ENCODE measurements at regions not wholly inside any gene's neighbourhood (a gene's known extent, or its start where the extent isn't known, plus 50 kb on each side); places are given as distances from the start of the nearest gene placed in this dataset.

DNA sequence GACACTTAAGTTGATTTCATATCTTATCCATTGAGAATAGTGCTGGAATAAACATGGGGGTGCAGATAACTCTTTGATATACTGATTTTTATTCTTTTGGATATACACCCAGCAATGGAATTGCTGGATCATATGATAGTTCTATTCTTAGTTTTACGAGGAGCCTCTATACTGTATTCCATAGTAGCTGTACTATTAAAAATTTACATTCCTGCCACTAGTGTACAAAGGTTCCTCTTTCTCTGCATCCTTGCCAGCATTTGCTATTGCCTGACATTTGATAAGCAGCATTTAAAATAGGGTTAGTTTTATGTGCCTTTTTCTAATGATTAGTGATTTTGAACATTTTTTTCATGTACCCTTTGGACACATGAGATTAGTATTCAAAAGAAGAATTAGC, 554.2 kb downstream of the JRKL start:
- Histone ChIP-seq H3K27ac (no peak overlapping the region), H3K4me3 (no peak overlapping the region), H3K4me1 (ENCODE audit: insufficient read depth) (no peaks in the 10 kb centered on the region), H3K36me3 (no peaks in the 10 kb centered on the region), H3K27me3 (peaks cover 4% of the 10 kb centered on the region), H3K9me3 (no peaks in the 10 kb centered on the region)
- intact Hi-C loops (cut with DNase I), result no loop called here
- no peak for DNase-seq
- 81 to 86% (median 82%) methylated on average over 1 of the region's 1 CpG for WGBS, 3 donors
- TF ChIP-seq POLR2A (IDR thresholded peaks at IDR 0.05) (no peak), EP300 (IDR thresholded peaks at IDR 0.05) (no peak)
- TF ChIP-seq, protein P1, sequence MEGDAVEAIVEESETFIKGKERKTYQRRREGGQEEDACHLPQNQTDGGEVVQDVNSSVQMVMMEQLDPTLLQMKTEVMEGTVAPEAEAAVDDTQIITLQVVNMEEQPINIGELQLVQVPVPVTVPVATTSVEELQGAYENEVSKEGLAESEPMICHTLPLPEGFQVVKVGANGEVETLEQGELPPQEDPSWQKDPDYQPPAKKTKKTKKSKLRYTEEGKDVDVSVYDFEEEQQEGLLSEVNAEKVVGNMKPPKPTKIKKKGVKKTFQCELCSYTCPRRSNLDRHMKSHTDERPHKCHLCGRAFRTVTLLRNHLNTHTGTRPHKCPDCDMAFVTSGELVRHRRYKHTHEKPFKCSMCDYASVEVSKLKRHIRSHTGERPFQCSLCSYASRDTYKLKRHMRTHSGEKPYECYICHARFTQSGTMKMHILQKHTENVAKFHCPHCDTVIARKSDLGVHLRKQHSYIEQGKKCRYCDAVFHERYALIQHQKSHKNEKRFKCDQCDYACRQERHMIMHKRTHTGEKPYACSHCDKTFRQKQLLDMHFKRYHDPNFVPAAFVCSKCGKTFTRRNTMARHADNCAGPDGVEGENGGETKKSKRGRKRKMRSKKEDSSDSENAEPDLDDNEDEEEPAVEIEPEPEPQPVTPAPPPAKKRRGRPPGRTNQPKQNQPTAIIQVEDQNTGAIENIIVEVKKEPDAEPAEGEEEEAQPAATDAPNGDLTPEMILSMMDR (IDR thresholded peaks at IDR 0.05), result no peak

DNA sequence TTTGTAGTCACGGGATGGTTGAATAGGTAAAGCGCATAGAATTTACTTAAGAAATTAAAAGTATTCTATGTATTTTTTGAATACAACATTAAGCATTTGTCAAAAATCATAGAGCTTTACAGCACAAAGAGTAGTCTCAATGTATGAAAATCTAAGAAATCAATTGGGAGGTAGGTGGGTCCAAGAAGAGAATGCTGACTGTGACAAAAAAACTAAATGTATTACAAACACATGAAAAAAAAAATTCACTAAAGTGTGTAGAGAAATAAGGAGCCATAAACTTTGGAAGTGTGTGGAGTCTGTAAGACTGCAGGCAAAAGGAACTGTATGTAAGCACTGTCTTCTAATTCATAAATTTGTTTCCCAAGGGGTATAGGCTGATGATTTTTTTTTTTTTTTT, 558.3 kb downstream of the JRKL start:
- Histone ChIP-seq H3K4me1 (ENCODE audit: insufficient read depth) (no peaks in the 10 kb centered on the region), H3K9me3 (no peaks in the 10 kb centered on the region), H3K27me3 (peaks cover 4% of the 10 kb centered on the region), H3K36me3 (no peaks in the 10 kb centered on the region), H3K27ac (no peak overlapping the region), H3K4me3 (no peak overlapping the region)
- TF ChIP-seq POLR2A (IDR thresholded peaks at IDR 0.05) (no peak), EP300 (IDR thresholded peaks at IDR 0.05) (no peak)
- TF ChIP-seq, protein P1 (IDR thresholded peaks at IDR 0.05), result no peak
- intact Hi-C loops (cut with DNase I), result no loop called here
- DNase-seq, result no peak
- WGBS, 3 donors, result 93 to 96% (median 95%) methylated on average over 2 of the region's 2 CpGs

DNA sequence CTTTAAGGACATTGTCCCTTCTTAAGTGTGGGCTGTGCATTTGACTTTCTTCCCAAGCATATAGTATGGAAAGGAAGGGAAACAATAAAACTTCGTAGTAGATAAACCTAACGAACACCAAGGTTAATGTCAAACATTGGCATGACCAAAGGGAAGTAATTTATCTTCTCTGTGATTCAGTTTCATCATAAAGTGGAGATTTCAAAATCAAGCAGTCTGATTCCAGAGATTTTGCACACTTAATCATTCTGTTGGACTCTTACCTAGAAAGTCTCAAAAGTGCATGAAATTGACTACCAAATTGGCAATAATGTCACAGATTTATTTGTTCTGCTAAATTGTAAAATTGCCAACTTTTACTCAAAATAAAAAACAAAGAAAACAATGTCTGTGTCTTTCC, 559.7 kb downstream of the JRKL start:
- H3K4me1 ChIP-seq (ENCODE audit: insufficient read depth), result no peaks in the 10 kb centered on the region
- H3K9me3 ChIP-seq, result no peaks in the 10 kb centered on the region
- intact Hi-C loops (cut with DNase I), result no loop called here
- no peak for DNase-seq
- peaks cover 4% of the 10 kb centered on the region for H3K27me3 ChIP-seq
- H3K4me3 ChIP-seq, result no peak overlapping the region
- no peaks in the 10 kb centered on the region for H3K36me3 ChIP-seq
- WGBS, 3 donors, result 0 to 7% (median 5%) methylated on average over 2 of the region's 2 CpGs
- TF ChIP-seq, protein P1 (IDR thresholded peaks at IDR 0.05), result no peak
- TF ChIP-seq POLR2A (IDR thresholded peaks at IDR 0.05), result no peak
- no peak for TF ChIP-seq EP300 (IDR thresholded peaks at IDR 0.05)
- no peak overlapping the region for H3K27ac ChIP-seq

DNA sequence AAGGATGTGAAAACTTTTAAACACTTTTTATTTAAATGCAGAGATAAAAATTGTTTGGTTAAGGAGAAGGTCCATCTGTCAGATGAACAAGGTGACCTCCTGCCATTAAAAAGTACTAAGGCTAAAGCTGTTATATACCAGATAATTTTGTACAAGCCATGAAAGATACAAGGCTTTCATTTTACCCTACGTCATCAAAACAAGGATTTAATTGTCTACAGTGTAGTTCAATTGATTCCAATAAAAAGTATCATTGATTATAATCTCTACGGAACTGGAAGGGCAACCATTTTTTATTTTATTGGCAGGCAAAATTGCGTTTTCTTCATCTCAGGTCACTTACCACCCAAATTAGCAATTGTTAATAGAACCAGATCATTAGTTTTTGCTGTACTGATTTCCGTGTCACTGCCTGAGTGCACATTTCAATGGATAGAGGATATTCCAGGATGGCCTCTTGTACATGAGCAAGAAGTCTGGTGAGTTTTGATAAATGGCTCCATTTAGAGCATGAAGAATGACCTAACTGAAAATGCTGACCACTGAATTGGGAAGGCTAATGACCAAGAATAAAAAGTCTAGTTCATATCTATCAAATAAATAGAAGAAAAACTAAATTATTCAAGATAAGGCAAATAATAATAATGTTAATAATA, 564.9 kb downstream of the JRKL start:
- H3K27me3 ChIP-seq, result no peaks in the 10 kb centered on the region
- H3K9me3 ChIP-seq, result no peaks in the 10 kb centered on the region
- intact Hi-C loops (cut with DNase I), result no loop called here
- no peaks in the 10 kb centered on the region for H3K4me1 ChIP-seq (ENCODE audit: insufficient read depth)
- no peak for DNase-seq
- 76 to 85% (median 78%) methylated on average over 4 of the region's 4 CpGs for WGBS, 3 donors
- no peak overlapping the region for H3K27ac ChIP-seq
- no peaks in the 10 kb centered on the region for H3K36me3 ChIP-seq
- H3K4me3 ChIP-seq, result no peak overlapping the region
- TF ChIP-seq POLR2A (IDR thresholded peaks at IDR 0.05) (no peak), EP300 (IDR thresholded peaks at IDR 0.05) (no peak)
- TF ChIP-seq, protein P1 (IDR thresholded peaks at IDR 0.05), result no peak
